ENCODE measurements at regions not wholly inside any gene's neighbourhood (a gene's known extent, or its start where the extent isn't known, plus 50 kb on each side); places are given as distances from the start of the nearest gene placed in this dataset.

DNA sequence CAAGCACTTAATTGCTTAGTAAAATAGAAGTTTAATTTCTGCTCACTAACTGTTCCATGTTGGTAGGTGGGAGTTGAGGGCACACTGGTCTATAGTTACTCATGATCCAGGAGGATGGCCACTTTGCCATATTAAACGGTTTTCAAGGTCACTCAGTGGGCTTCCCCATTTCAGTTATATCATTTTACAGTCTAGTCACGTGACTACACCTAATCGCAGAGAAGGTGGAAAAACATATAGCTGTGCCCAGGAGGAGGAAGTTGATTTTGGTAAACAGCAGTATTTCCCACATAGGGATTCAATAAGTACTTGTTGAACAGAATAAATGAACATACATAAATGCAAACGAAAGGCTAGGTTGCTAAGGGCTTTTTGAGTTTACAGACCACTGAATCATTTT, 541.1 kb upstream of the CAMK1G start:
- Mint-ChIP-seq H3K9me3 (peaks cover 0 to 5% (median 0%) of the 10 kb centered on the region in 7 donors), H3K27ac (no peak overlapping the region), H3K27me3 (ENCODE audit: low read depth in 3 of 3) (peaks cover 4 to 21% (median 15%) of the 10 kb centered on the region in 3 donors), H3K36me3 (no peaks in the 10 kb centered on the region), H3K4me1 (peaks cover 12% of the 10 kb centered on the region), H3K4me3 (no peak overlapping the region)
- DNase-seq: no peak
- Histone ChIP-seq H3K4me3 (replicated peaks in 1 of 3; ENCODE audit: low read depth in 2 of 3, low read length in 3 of 3) (no peak overlapping the region), H3K4me2 (replicated peaks; ENCODE audit: extremely low read depth, low read length, poor library complexity, severe bottlenecking) (no peak overlapping the region), H3K4me1 (ENCODE audit: control insufficient read depth in 1 of 2, insufficient read depth in 2 of 2, low read length in 2 of 2) (peaks cover 11 to 12% of the 10 kb centered on the region in 2 donors), H3K79me2 (ENCODE audit: insufficient read depth, low read length) (no peaks in the 10 kb centered on the region), H4K20me1 (ENCODE audit: insufficient read depth, low read length) (no peaks in the 10 kb centered on the region), H3K9me3 (replicated peaks in 1 of 2; ENCODE audit: control insufficient read depth in 1 of 2, insufficient read depth in 1 of 2, low read length in 2 of 2) (no peaks in the 10 kb centered on the region), H3K27ac (ENCODE audit: low read depth in 1 of 2, low read length in 2 of 2) (no peak overlapping the region), H3K36me3 (replicated peaks in 1 of 2; ENCODE audit: control insufficient read depth in 1 of 2, insufficient read depth in 2 of 2, low read length in 2 of 2) (no peaks in the 10 kb centered on the region), H2AFZ (ENCODE audit: insufficient read depth, low read depth, low read length, poor library complexity, severe bottlenecking) (no peak overlapping the region), H3K27me3 (ENCODE audit: control insufficient read depth in 2 of 2, insufficient read depth in 2 of 2, low read length in 2 of 2) (peaks cover 0 to 4% of the 10 kb centered on the region in 2 donors), H3K9ac (ENCODE audit: insufficient read depth, low read length, poor library complexity, severe bottlenecking) (no peak overlapping the region)
- TF ChIP-seq, protein P1, sequence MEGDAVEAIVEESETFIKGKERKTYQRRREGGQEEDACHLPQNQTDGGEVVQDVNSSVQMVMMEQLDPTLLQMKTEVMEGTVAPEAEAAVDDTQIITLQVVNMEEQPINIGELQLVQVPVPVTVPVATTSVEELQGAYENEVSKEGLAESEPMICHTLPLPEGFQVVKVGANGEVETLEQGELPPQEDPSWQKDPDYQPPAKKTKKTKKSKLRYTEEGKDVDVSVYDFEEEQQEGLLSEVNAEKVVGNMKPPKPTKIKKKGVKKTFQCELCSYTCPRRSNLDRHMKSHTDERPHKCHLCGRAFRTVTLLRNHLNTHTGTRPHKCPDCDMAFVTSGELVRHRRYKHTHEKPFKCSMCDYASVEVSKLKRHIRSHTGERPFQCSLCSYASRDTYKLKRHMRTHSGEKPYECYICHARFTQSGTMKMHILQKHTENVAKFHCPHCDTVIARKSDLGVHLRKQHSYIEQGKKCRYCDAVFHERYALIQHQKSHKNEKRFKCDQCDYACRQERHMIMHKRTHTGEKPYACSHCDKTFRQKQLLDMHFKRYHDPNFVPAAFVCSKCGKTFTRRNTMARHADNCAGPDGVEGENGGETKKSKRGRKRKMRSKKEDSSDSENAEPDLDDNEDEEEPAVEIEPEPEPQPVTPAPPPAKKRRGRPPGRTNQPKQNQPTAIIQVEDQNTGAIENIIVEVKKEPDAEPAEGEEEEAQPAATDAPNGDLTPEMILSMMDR (IDR thresholded peaks at IDR 0.05): no peak
- 80% methylated on average over 1 of the region's 4 CpGs for WGBS (ENCODE audit: insufficient coverage)
- intact Hi-C loops (cut with micrococcal nuclease): no loop called here

GRCh38 chr1:209045331-209046057, 538.0 kb upstream of the CAMK1G start:
- H3K4me1 ChIP-seq (ENCODE audit: control insufficient read depth in 1 of 2, insufficient read depth in 2 of 2, low read length in 2 of 2): no peaks in the 10 kb centered on the region
- 100% methylated on average over 3 of the region's 4 CpGs for WGBS (ENCODE audit: insufficient coverage)
- Mint-ChIP-seq H3K4me3 (no peak overlapping the region), H3K9me3 (peaks cover 0 to 3% (median 0%) of the 10 kb centered on the region in 7 donors), H3K27me3 (ENCODE audit: low read depth in 3 of 3) (peaks cover 2 to 20% (median 12%) of the 10 kb centered on the region in 3 donors), H3K36me3 (no peaks in the 10 kb centered on the region), H3K27ac (no peak overlapping the region), H3K4me1 (peaks cover 2% of the 10 kb centered on the region)
- no peaks in the 10 kb centered on the region for H3K9me3 ChIP-seq (replicated peaks in 1 of 2; ENCODE audit: control insufficient read depth in 1 of 2, insufficient read depth in 1 of 2, low read length in 2 of 2)
- no peak overlapping the region for H3K9ac ChIP-seq (ENCODE audit: insufficient read depth, low read length, poor library complexity, severe bottlenecking)
- no peaks in the 10 kb centered on the region for H3K36me3 ChIP-seq (replicated peaks in 1 of 2; ENCODE audit: control insufficient read depth in 1 of 2, insufficient read depth in 2 of 2, low read length in 2 of 2)
- H3K27me3 ChIP-seq (ENCODE audit: control insufficient read depth in 2 of 2, insufficient read depth in 2 of 2, low read length in 2 of 2): no peaks in the 10 kb centered on the region
- DNase-seq: no peak
- intact Hi-C loops (cut with micrococcal nuclease): no loop called here
- H3K27ac ChIP-seq (ENCODE audit: low read depth in 1 of 2, low read length in 2 of 2): no peak overlapping the region
- TF ChIP-seq, protein P1 (IDR thresholded peaks at IDR 0.05): no peak
- H4K20me1 ChIP-seq (ENCODE audit: insufficient read depth, low read length): no peaks in the 10 kb centered on the region
- H3K4me3 ChIP-seq (replicated peaks in 1 of 3; ENCODE audit: low read depth in 2 of 3, low read length in 3 of 3): no peak overlapping the region
- no peaks in the 10 kb centered on the region for H3K79me2 ChIP-seq (ENCODE audit: insufficient read depth, low read length)
- no peak overlapping the region for H3K4me2 ChIP-seq (replicated peaks; ENCODE audit: extremely low read depth, low read length, poor library complexity, severe bottlenecking)
- H2AFZ ChIP-seq (ENCODE audit: insufficient read depth, low read depth, low read length, poor library complexity, severe bottlenecking): no peak overlapping the region
